ENCODE measurements at regions not wholly inside any gene's neighbourhood (a gene's known extent, or its start where the extent isn't known, plus 50 kb on each side); places are given as distances from the start of the nearest gene placed in this dataset.

GRCh38 chr7:142319970-142320369 lies 62.1 kb upstream of the PRSS58 start:
- no peak for TF ChIP-seq CTCF (IDR thresholded peaks at IDR 0.05)
- TF ChIP-seq POLR2A (IDR thresholded peaks at IDR 0.05): no peak

Data from tibial nerve (tissue), 3 donors.